ENCODE measurements at regions not wholly inside any gene's neighbourhood (a gene's known extent, or its start where the extent isn't known, plus 50 kb on each side); places are given as distances from the start of the nearest gene placed in this dataset.

- no peak for DNase-seq
These were observed 60.1 kb upstream of the PLEKHG1 start for GRCh38 chr6:150539568-150539967.

- no peak for DNase-seq
These were observed 58.1 kb upstream of the PLEKHG1 start for GRCh38 chr6:150541576-150541975.

DNA sequence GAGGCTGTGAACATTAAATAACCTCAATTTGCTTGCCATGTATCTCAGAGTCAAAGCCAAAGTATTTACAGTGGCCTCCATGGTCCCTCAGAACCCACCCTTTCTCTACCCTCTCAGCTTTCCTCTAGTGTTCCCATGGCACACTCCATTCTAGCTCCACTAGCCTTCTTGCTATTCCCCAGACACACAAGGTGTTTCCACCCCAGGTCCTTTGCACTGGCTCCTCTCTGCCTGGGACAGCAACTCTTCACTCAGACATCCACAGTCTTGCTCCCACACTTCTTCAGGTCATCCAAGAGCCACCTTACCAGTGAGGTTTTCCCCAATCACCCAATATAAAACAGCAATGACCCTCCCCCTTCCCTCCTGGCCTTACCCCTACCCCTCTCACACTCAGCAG, 56.5 kb upstream of the PLEKHG1 start:
- DNase-seq, result no peak

DNA sequence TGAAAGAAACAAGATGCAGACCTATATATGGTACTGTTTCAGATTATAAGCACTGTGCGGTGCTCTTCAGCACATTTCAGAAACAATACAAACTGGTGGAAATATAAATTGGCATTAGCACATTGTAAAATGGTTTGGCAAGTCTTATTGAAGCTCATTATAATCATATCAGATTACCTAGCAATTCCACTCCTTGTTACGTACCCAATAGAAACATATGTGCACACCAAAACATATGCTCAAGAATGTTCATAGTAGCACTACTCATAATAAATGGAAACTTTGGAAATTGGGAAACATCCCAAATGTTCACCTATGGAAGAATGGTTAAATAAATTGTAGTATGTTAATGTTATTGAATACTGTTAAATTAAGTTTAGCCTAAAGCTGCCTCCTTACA, 54.9 kb upstream of the PLEKHG1 start:
- DNase-seq, result no peak

DNA sequence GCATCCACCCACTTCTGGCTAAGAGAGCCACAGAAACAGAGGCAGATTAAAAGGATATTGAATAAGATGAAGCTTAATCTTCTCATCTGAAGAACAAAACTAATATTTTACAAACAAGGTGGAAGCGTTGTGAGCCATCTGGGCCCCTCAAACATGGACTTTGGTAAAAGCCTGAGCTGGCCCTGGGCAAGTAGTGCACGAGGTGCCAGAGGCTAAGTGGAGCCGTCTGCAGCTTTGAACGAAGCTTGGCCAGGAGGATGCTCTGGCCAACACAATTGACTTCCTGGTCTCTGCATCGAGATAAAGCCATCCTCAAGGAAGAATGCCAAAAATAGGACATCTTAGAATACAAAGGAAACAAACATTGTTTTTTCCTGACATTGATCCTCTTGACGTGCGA, 53.2 kb upstream of the PLEKHG1 start:
- DNase-seq, result no peak

GRCh38 chr6:150547502-150548222, 52.0 kb upstream of the PLEKHG1 start:
- no peak for DNase-seq

GRCh38 chr6:150548330-150548729, 51.4 kb upstream of the PLEKHG1 start:
- no peak for DNase-seq

- DNase-seq, result peak; percentile 13
These were observed 50.7 kb upstream of the PLEKHG1 start for GRCh38 chr6:150549007-150549406.

GRCh38 chr6:150549674-150550101, 50.0 kb upstream of the PLEKHG1 start:
- DNase-seq, result no peak
